Keratinocyte (primary cell): ENCODE measurements at regions not wholly inside any gene's neighbourhood (a gene's known extent, or its start where the extent isn't known, plus 50 kb on each side); places are given as distances from the start of the nearest gene placed in this dataset.

Experiments used
- DNase-seq: peaks from one replicate; pipeline ENCODE4 v3.0.0-alpha.2; 2011; ENCODE audit warnings: low read depth, missing footprints, low spot score
- FAIRE-seq: peaks from 2 replicates; lab custom pipeline; 2011; peaks lifted over from hg19 to GRCh38; lab: Jason Lieb, UNC
- H2AFZ ChIP-seq: 2 replicates; pipeline ENCODE4 v1.6.0; 2012; ENCODE audit warnings: low read length, control low read depth, inconsistent platforms; ENCODE audit not compliant: control insufficient read depth
- H3K27ac ChIP-seq: 2 replicates; pipeline ENCODE4 v1.5.1; 2011; ENCODE audit warnings: low read length; ENCODE audit not compliant: control insufficient read depth, insufficient read depth
- H3K27me3 ChIP-seq: 3 replicates; pipeline ENCODE4 v1.6.0; 2011; ENCODE audit warnings: low read length; ENCODE audit not compliant: control insufficient read depth, insufficient read depth; ENCODE audit errors: extremely low read depth
- H3K36me3 ChIP-seq, 2 experiments: 2 replicates in 1 of 2; 3 replicates in 1 of 2; pipeline ENCODE4 v1.5.1; 2011; ENCODE audit warnings: low read length in 2 of 2, mild to moderate bottlenecking in 1 of 2; ENCODE audit not compliant: control insufficient read depth in 2 of 2, insufficient read depth in 2 of 2; ENCODE audit errors: extremely low read depth in 1 of 2
- H3K4me1 ChIP-seq: 3 replicates; pipeline ENCODE4 v1.5.1; 2011; ENCODE audit warnings: low read length; ENCODE audit not compliant: control insufficient read depth, insufficient read depth; ENCODE audit errors: extremely low read depth
- H3K4me2 ChIP-seq: 3 replicates; pipeline ENCODE4 v1.6.0; 2011; ENCODE audit warnings: low read depth, low read length; ENCODE audit not compliant: control insufficient read depth, insufficient read depth; ENCODE audit errors: extremely low read depth
- H3K4me3 ChIP-seq, 3 experiments: fragments of 200-600 bp in 1 of 3; sonication (generic) in 1 of 3; 2 replicates in 2 of 3; 3 replicates in 1 of 3; pipeline ENCODE4 v1.5.1; 2011 to 2016; ENCODE audit warnings: low read length in 3 of 3, mild to moderate bottlenecking in 3 of 3, control low read depth in 2 of 3, inconsistent platforms in 1 of 3, low read depth in 1 of 3, mixed read lengths in 1 of 3, mixed run types in 1 of 3, moderate library complexity in 1 of 3; ENCODE audit not compliant: control insufficient read depth in 2 of 3, insufficient read depth in 2 of 3; ENCODE audit errors: extremely low read depth in 1 of 3
- H3K79me2 ChIP-seq: 2 replicates; pipeline ENCODE4 v1.6.0; 2012; ENCODE audit warnings: low read length; ENCODE audit not compliant: control insufficient read depth, insufficient read depth
- H3K9ac ChIP-seq: 3 replicates; pipeline ENCODE4 v1.6.0; 2011; ENCODE audit warnings: low read length; ENCODE audit not compliant: control insufficient read depth, insufficient read depth; ENCODE audit errors: extremely low read depth
- H3K9me1 ChIP-seq: 3 replicates; pipeline ENCODE4 v1.6.0; 2011; ENCODE audit warnings: low read length; ENCODE audit not compliant: control insufficient read depth, insufficient read depth; ENCODE audit errors: extremely low read depth
- H3K9me3 ChIP-seq: 2 replicates; pipeline ENCODE4 v1.5.1; 2012; ENCODE audit warnings: low read depth, low read length; ENCODE audit not compliant: control insufficient read depth
- H4K20me1 ChIP-seq: 3 replicates; pipeline ENCODE4 v1.6.0; 2011; ENCODE audit warnings: low read length; ENCODE audit not compliant: control insufficient read depth, insufficient read depth; ENCODE audit errors: extremely low read depth
- EZH2 ChIP-seq: IDR thresholded peaks from one replicate; pipeline ENCODE4 v1.6.1; 2012; ENCODE audit warnings: inconsistent platforms, mild to moderate bottlenecking, low read length, moderate library complexity
- dilution Hi-C: fragments of 300-500 bp; cut with MboI; formaldehyde crosslinking; loops from one replicate; pipeline ENCODE4 v1.7.0; 2020; ENCODE audit warnings: low sequenced_read_pairs; ENCODE audit not compliant: extremely low pct_ligation_motif_present
- TF ChIP-seq, protein P1 (sequence below), 3 experiments: IDR thresholded peaks in 1 of 3; conservative IDR thresholded peaks in 1 of 3; optimal IDR thresholded peaks in 1 of 3; 2 replicates in 2 of 3; 3 replicates in 1 of 3; pipeline versions ENCODE3 to v1.5.1; 2011; ENCODE audit warnings: low read length in 3 of 3, mild to moderate bottlenecking in 3 of 3, moderate library complexity in 2 of 3, control low read depth in 1 of 3, inconsistent platforms in 1 of 3; ENCODE audit not compliant: insufficient read depth in 2 of 3; ENCODE audit errors: extremely low read depth in 1 of 3

DNA sequence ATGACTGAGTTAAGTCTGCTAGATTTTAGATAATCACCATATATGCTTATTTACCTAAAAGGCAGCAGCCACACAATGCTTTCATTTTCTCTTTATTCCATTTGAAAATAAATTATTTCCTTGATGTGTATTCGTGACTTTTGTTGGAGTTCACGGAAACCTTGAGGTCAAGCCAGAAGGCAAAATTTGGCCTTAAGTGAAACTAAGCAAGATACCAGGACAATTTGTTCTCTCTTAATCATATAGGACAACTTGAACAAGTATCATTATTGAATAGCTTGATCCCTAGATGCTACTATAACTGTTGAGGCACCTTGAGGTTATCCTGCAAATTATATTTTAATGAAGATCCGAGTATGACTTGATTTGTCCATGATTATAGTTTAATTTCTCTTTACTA, 429.2 kb upstream of the DACH1 start:
- H3K4me2 ChIP-seq: no peak overlapping the region
- no peaks in the 10 kb centered on the region for H4K20me1 ChIP-seq
- no peaks in the 10 kb centered on the region for H3K9me1 ChIP-seq
- no peaks in the 10 kb centered on the region for H3K36me3 ChIP-seq
- no peak for FAIRE-seq
- dilution Hi-C loops: no loop called here
- no peak overlapping the region for H3K27ac ChIP-seq
- H3K4me3 ChIP-seq: no peak overlapping the region
- H3K9ac ChIP-seq: no peak overlapping the region
- no peak for DNase-seq
- H3K9me3 ChIP-seq: no peaks in the 10 kb centered on the region
- H3K4me1 ChIP-seq: peaks cover 16% of the 10 kb centered on the region
- no peak for TF ChIP-seq EZH2
- TF ChIP-seq, protein P1, sequence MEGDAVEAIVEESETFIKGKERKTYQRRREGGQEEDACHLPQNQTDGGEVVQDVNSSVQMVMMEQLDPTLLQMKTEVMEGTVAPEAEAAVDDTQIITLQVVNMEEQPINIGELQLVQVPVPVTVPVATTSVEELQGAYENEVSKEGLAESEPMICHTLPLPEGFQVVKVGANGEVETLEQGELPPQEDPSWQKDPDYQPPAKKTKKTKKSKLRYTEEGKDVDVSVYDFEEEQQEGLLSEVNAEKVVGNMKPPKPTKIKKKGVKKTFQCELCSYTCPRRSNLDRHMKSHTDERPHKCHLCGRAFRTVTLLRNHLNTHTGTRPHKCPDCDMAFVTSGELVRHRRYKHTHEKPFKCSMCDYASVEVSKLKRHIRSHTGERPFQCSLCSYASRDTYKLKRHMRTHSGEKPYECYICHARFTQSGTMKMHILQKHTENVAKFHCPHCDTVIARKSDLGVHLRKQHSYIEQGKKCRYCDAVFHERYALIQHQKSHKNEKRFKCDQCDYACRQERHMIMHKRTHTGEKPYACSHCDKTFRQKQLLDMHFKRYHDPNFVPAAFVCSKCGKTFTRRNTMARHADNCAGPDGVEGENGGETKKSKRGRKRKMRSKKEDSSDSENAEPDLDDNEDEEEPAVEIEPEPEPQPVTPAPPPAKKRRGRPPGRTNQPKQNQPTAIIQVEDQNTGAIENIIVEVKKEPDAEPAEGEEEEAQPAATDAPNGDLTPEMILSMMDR (optimal IDR thresholded peaks at IDR 0.05 in 1 of 3, IDR thresholded peaks at IDR 0.05 in 1 of 3, conservative IDR thresholded peaks at IDR 0.05 in 1 of 3; ENCODE audit: extremely low read depth in 1 of 3, insufficient read depth in 2 of 3, low read length in 3 of 3): no peak
- no peaks in the 10 kb centered on the region for H3K79me2 ChIP-seq
- H2AFZ ChIP-seq: no peak overlapping the region
- H3K27me3 ChIP-seq: no peaks in the 10 kb centered on the region

DNA sequence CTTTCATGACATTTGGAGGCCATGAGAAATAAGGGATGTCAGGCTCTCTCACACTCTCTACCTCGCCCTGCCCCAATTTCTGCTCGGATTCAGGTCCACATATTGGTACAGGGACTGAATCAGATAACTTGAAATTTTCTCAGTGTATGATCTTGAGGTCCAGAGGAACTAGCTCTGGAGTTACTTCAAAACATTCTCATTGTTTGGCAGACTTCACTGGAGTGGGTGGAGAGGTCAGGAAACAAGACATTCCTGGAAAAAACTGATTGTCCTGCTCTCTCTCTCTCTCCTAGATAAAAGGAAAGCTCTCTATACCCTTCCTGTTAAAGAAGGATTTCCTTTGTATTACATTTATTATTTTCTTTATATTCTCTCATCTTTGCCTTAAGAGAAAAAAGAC, 428.1 kb upstream of the DACH1 start:
- Histone ChIP-seq H3K27me3 (no peaks in the 10 kb centered on the region), H3K9ac (no peak overlapping the region), H2AFZ (peak overlapping the region; percentile 21), H3K79me2 (no peaks in the 10 kb centered on the region), H3K9me1 (no peaks in the 10 kb centered on the region), H4K20me1 (no peaks in the 10 kb centered on the region), H3K36me3 (no peaks in the 10 kb centered on the region), H3K4me1 (peaks cover 23% of the 10 kb centered on the region), H3K4me2 (no peak overlapping the region), H3K9me3 (no peaks in the 10 kb centered on the region), H3K27ac (no peak overlapping the region), H3K4me3 (no peak overlapping the region)
- FAIRE-seq: no peak
- DNase-seq: no peak
- TF ChIP-seq EZH2: no peak
- TF ChIP-seq, protein P1 (optimal IDR thresholded peaks at IDR 0.05 in 1 of 3, IDR thresholded peaks at IDR 0.05 in 1 of 3, conservative IDR thresholded peaks at IDR 0.05 in 1 of 3; ENCODE audit: extremely low read depth in 1 of 3, insufficient read depth in 2 of 3, low read length in 3 of 3): no peak
- dilution Hi-C loops: no loop called here
